Frontal cortex (tissue), 4 donors: ENCODE measurements at regions not wholly inside any gene's neighbourhood (a gene's known extent, or its start where the extent isn't known, plus 50 kb on each side); places are given as distances from the start of the nearest gene placed in this dataset. TPM values are rescaled to one million over a fixed set of nuclear protein-coding genes. Genes with fewer than 3 reads are reported as not detected.

Experiments used
- DNase-seq, 2 donors: peaks; one replicate each; pipeline ENCODE4 v3.0.0; 2012; ENCODE audit warnings: low spot score in 2 of 2
- FAIRE-seq: peaks from 2 replicates; lab custom pipeline; 2012; peaks lifted over from hg19 to GRCh38; lab: Jason Lieb, UNC
- small RNA-seq: library from RNA; depleted of rRNA; stranded (forward); fragments of <200 nt; gene quantifications from one replicate; pipeline ENCODE3, GENCODE V24; 2014
- donor health status: control.
- donor health status: control.
- donor health status: control.

- DNase-seq (no peak), FAIRE-seq (no peak)
Observed at GRCh38 chr1:147444381-147444780, 96.9 kb upstream of the BCL9 start.

- DNase-seq: no peak
- FAIRE-seq: no peak
Observed at GRCh38 chr1:147451628-147452027, 89.7 kb upstream of the BCL9 start.

- no peak for FAIRE-seq
- no peak for DNase-seq
Observed at GRCh38 chr1:147452809-147453208, 88.5 kb upstream of the BCL9 start.

- no peak for FAIRE-seq
- DNase-seq: no peak
Observed at GRCh38 chr1:147463022-147463421, 78.3 kb upstream of the BCL9 start.

- FAIRE-seq (no peak), DNase-seq (no peak)
Observed at GRCh38 chr1:147466543-147466942, 74.8 kb upstream of the BCL9 start.

GRCh38 chr1:147470079-147470478 is 71.2 kb upstream of the BCL9 start:
- no peak for DNase-seq
- no peak for FAIRE-seq

GRCh38 chr1:147472489-147472888 is 68.8 kb upstream of the BCL9 start:
- DNase-seq (no peak), FAIRE-seq (no peak)

- DNase-seq (no peak), FAIRE-seq (no peak)
Observed at GRCh38 chr1:147472966-147473732, 68.2 kb upstream of the BCL9 start.

GRCh38 chr1:147473733-147474049 is 67.6 kb upstream of the BCL9 start:
- FAIRE-seq: no peak
- DNase-seq: no peak

- FAIRE-seq (no peak), DNase-seq (no peak)
Observed at GRCh38 chr1:147475488-147475887, 65.8 kb upstream of the BCL9 start.

GRCh38 chr1:147478521-147478920 is 62.8 kb upstream of the BCL9 start:
- no peak for DNase-seq
- no peak for FAIRE-seq

GRCh38 chr1:147479864-147480564 is 61.3 kb upstream of the BCL9 start:
- no peak for FAIRE-seq
- DNase-seq: no peak

- FAIRE-seq (no peak), DNase-seq (no peak)
Observed at GRCh38 chr1:147480565-147480935, 60.8 kb upstream of the BCL9 start.

GRCh38 chr1:147486876-147487656 is 54.2 kb upstream of the BCL9 start:
- FAIRE-seq: no peak

GRCh38 chr1:147491098-147491497 is 50.2 kb upstream of the BCL9 start:
- FAIRE-seq: no peak
- no peak for DNase-seq

More at GRCh38 chr1:147486876-147487656, 54.2 kb upstream of the BCL9 start:
- DNase-seq: no peak

Small RNA genes lying in the stretch of these regions (small RNA-seq; reads per million reads assigned to genes)
- not detected for gene RF00019
